NAMALWA (cell line): ENCODE measurements at regions not wholly inside any gene's neighbourhood (a gene's known extent, or its start where the extent isn't known, plus 50 kb on each side); places are given as distances from the start of the nearest gene placed in this dataset.

Experiments
- DNase-seq: peaks from one replicate; pipeline ENCODE4 v3.0.0-alpha.2; 2015; ENCODE audit warnings: low spot score

- no peak for DNase-seq
These were observed 369.8 kb downstream of the SEMA3D start for GRCh38 chr7:84817016-84817415.

- no peak for DNase-seq
These were observed 373.5 kb downstream of the SEMA3D start for GRCh38 chr7:84813376-84813775.

GRCh38 chr7:84812021-84812420, 374.8 kb downstream of the SEMA3D start:
- DNase-seq = no peak

- DNase-seq = no peak
These were observed 375.5 kb downstream of the SEMA3D start for GRCh38 chr7:84811362-84811761.

GRCh38 chr7:84809877-84810276, 377.0 kb downstream of the SEMA3D start:
- no peak for DNase-seq

GRCh38 chr7:84803979-84804378, 382.9 kb downstream of the SEMA3D start:
- DNase-seq = no peak

GRCh38 chr7:84801396-84801795, 385.5 kb downstream of the SEMA3D start:
- DNase-seq = no peak

- no peak for DNase-seq
These were observed 386.0 kb downstream of the SEMA3D start for GRCh38 chr7:84800846-84801245.

GRCh38 chr7:84799106-84799505, 387.8 kb downstream of the SEMA3D start:
- DNase-seq = no peak

GRCh38 chr7:84792231-84792893, 394.5 kb downstream of the SEMA3D start:
- DNase-seq = no peak

GRCh38 chr7:84790882-84791281, 396.0 kb downstream of the SEMA3D start:
- DNase-seq = no peak

- no peak for DNase-seq
These were observed 400.8 kb downstream of the SEMA3D start for GRCh38 chr7:84786073-84786472.

GRCh38 chr7:84784450-84784849, 402.4 kb downstream of the SEMA3D start:
- no peak for DNase-seq

GRCh38 chr7:84783141-84783778, 403.6 kb downstream of the SEMA3D start:
- DNase-seq = no peak

- DNase-seq = no peak
These were observed 405.0 kb downstream of the SEMA3D start for GRCh38 chr7:84781838-84782237.

GRCh38 chr7:84780158-84781124, 406.4 kb downstream of the SEMA3D start:
- DNase-seq = no peak

- no peak for DNase-seq
These were observed 429.1 kb downstream of the SEMA3D start for GRCh38 chr7:84757761-84758160.

- DNase-seq = no peak
These were observed 440.5 kb downstream of the SEMA3D start for GRCh38 chr7:84746353-84746752.

GRCh38 chr7:84744385-84744784, 442.5 kb downstream of the SEMA3D start:
- no peak for DNase-seq

- DNase-seq = no peak
These were observed 448.2 kb downstream of the SEMA3D start for GRCh38 chr7:84738583-84739150.

GRCh38 chr7:84735677-84736076, 451.2 kb downstream of the SEMA3D start:
- DNase-seq = no peak

GRCh38 chr7:84735011-84735410, 451.8 kb downstream of the SEMA3D start:
- no peak for DNase-seq
